LNCAP (cell line): ENCODE measurements at regions not wholly inside any gene's neighbourhood (a gene's known extent, or its start where the extent isn't known, plus 50 kb on each side); places are given as distances from the start of the nearest gene placed in this dataset.

Experiments
- CTCF ChIP-seq: fragments of 450-650 bp; IDR thresholded peaks from 2 replicates; pipeline ENCODE4 v1.5.1; 2017; ENCODE audit warnings: mild to moderate bottlenecking

GRCh38 chr2:223433461-223433860 lies 168.7 kb downstream of the SCG2 start:
- TF ChIP-seq CTCF = no peak

- TF ChIP-seq CTCF = no peak
These were observed 164.4 kb downstream of the SCG2 start for GRCh38 chr2:223437788-223438187.

GRCh38 chr2:223439184-223439583 lies 163.0 kb downstream of the SCG2 start:
- TF ChIP-seq CTCF = no peak

GRCh38 chr2:223439786-223440185 lies 162.4 kb downstream of the SCG2 start:
- TF ChIP-seq CTCF = no peak

GRCh38 chr2:223442847-223443246 lies 159.3 kb downstream of the SCG2 start:
- no peak for TF ChIP-seq CTCF

GRCh38 chr2:223450246-223450645 lies 151.9 kb downstream of the SCG2 start:
- no peak for TF ChIP-seq CTCF

GRCh38 chr2:223457301-223457700 lies 144.9 kb downstream of the SCG2 start:
- TF ChIP-seq CTCF = no peak

- TF ChIP-seq CTCF = peak; percentile 33; the same call in 1 of the 2 replicates
These were observed 142.7 kb downstream of the SCG2 start for GRCh38 chr2:223459328-223459939.
